ENCODE measurements at regions not wholly inside any gene's neighbourhood (a gene's known extent, or its start where the extent isn't known, plus 50 kb on each side); places are given as distances from the start of the nearest gene placed in this dataset.

GRCh38 chr1:101144671-101145448 lies 92.0 kb upstream of the S1PR1 start:
- TF ChIP-seq CTCF (IDR thresholded peaks at IDR 0.05): no peak
- TF ChIP-seq POLR2A (IDR thresholded peaks at IDR 0.05): no peak
